Activated naive CD8-positive, alpha-beta T cell treated with anti-CD3 and anti-CD28 coated beads, Interleukin-2, amount 10 ng/mL, durations not matched to agents 7 days and 5 days (primary cell): ENCODE measurements at regions not wholly inside any gene's neighbourhood (a gene's known extent, or its start where the extent isn't known, plus 50 kb on each side); places are given as distances from the start of the nearest gene placed in this dataset.

Experiments
- ATAC-seq: fragments of 150-1000 bp; cut with Tn5 transposase; one replicate; pipeline ENCODE4 v1.10.0; 2021; ENCODE audit warnings: low read depth, moderate library complexity
- POLR2A ChIA-PET: fragments of 350-600 bp; sonication (Branson Sonifier 250); formaldehyde crosslinking; loops from one replicate; lab custom pipeline; 2021; ENCODE audit warnings: antibody characterized with exemption; lab: Charles Lee
- DNase-seq: peaks from one replicate; pipeline ENCODE4 v3.0.0; 2021
- H3K27ac Mint-ChIP-seq: one replicate; pipeline ENCODE4 v1.8.0; 2022; ENCODE audit warnings: mild to moderate bottlenecking, mixed read lengths
- H3K27me3 Mint-ChIP-seq: one replicate; pipeline ENCODE4 v1.8.0; 2022; ENCODE audit warnings: mild to moderate bottlenecking, moderate library complexity, mixed read lengths
- H3K36me3 Mint-ChIP-seq: one replicate; pipeline ENCODE4 v1.8.0; 2021; ENCODE audit warnings: mild to moderate bottlenecking, mixed read lengths
- H3K4me1 Mint-ChIP-seq: one replicate; pipeline ENCODE4 v1.8.0; 2021; ENCODE audit warnings: mixed read lengths
- H3K4me3 Mint-ChIP-seq: one replicate; pipeline ENCODE4 v1.8.0; 2022; ENCODE audit warnings: mild to moderate bottlenecking, moderate library complexity, mixed read lengths
- H3K9me3 Mint-ChIP-seq: one replicate; pipeline ENCODE4 v1.8.0; 2021; ENCODE audit warnings: mixed read lengths

- no peak for DNase-seq
- POLR2A ChIA-PET: no interaction called here
- ATAC-seq: no peak
Observed at GRCh38 chr12:91507754-91508153, 325.1 kb upstream of the DCN start.

GRCh38 chr12:91506452-91506851, 323.8 kb upstream of the DCN start:
- Mint-ChIP-seq H3K4me3 (no peak overlapping the region), H3K4me1 (no peaks in the 10 kb centered on the region), H3K27ac (no peak overlapping the region), H3K27me3 (no peaks in the 10 kb centered on the region), H3K36me3 (no peaks in the 10 kb centered on the region), H3K9me3 (no peaks in the 10 kb centered on the region)
- ATAC-seq (no peak), DNase-seq (no peak)
- POLR2A ChIA-PET: no interaction called here

More at GRCh38 chr12:91507754-91508153, 325.1 kb upstream of the DCN start:
- H3K27me3 Mint-ChIP-seq: no peaks in the 10 kb centered on the region
- no peaks in the 10 kb centered on the region for H3K36me3 Mint-ChIP-seq
- no peak overlapping the region for H3K27ac Mint-ChIP-seq
- no peak overlapping the region for H3K4me3 Mint-ChIP-seq
- H3K4me1 Mint-ChIP-seq: no peaks in the 10 kb centered on the region
- no peaks in the 10 kb centered on the region for H3K9me3 Mint-ChIP-seq

GRCh38 chr12:91505006-91505405, 322.4 kb upstream of the DCN start:
- no peak for ATAC-seq
- H3K9me3 Mint-ChIP-seq: no peaks in the 10 kb centered on the region
- no peak for DNase-seq
- no peaks in the 10 kb centered on the region for H3K27me3 Mint-ChIP-seq
- H3K27ac Mint-ChIP-seq: no peak overlapping the region
- POLR2A ChIA-PET: no interaction called here
- no peaks in the 10 kb centered on the region for H3K4me1 Mint-ChIP-seq
- no peak overlapping the region for H3K4me3 Mint-ChIP-seq
- no peaks in the 10 kb centered on the region for H3K36me3 Mint-ChIP-seq

GRCh38 chr12:91502208-91502607, 319.6 kb upstream of the DCN start:
- Mint-ChIP-seq H3K27ac (no peak overlapping the region), H3K4me3 (no peak overlapping the region), H3K4me1 (no peaks in the 10 kb centered on the region), H3K9me3 (no peaks in the 10 kb centered on the region), H3K36me3 (no peaks in the 10 kb centered on the region), H3K27me3 (no peaks in the 10 kb centered on the region)
- no peak for ATAC-seq
- POLR2A ChIA-PET: no interaction called here
- DNase-seq: no peak

GRCh38 chr12:91496337-91496736, 313.7 kb upstream of the DCN start:
- POLR2A ChIA-PET: no interaction called here
- Mint-ChIP-seq H3K27ac (no peak overlapping the region), H3K36me3 (no peaks in the 10 kb centered on the region), H3K9me3 (no peaks in the 10 kb centered on the region), H3K4me1 (no peaks in the 10 kb centered on the region), H3K27me3 (no peaks in the 10 kb centered on the region), H3K4me3 (no peak overlapping the region)
- ATAC-seq (no peak), DNase-seq (no peak)

GRCh38 chr12:91493308-91493707, 310.7 kb upstream of the DCN start:
- Mint-ChIP-seq H3K27ac (no peak overlapping the region), H3K27me3 (no peaks in the 10 kb centered on the region), H3K4me3 (no peak overlapping the region), H3K9me3 (no peaks in the 10 kb centered on the region), H3K36me3 (peaks cover 2% of the 10 kb centered on the region), H3K4me1 (no peaks in the 10 kb centered on the region)
- POLR2A ChIA-PET: no interaction called here
- DNase-seq: no peak
- ATAC-seq: no peak

- H3K4me3 Mint-ChIP-seq: no peak overlapping the region
Observed at GRCh38 chr12:91492648-91493047, 310.0 kb upstream of the DCN start.

GRCh38 chr12:91490667-91491311, 308.2 kb upstream of the DCN start:
- H3K4me1 Mint-ChIP-seq: no peaks in the 10 kb centered on the region
- H3K9me3 Mint-ChIP-seq: no peaks in the 10 kb centered on the region
- H3K36me3 Mint-ChIP-seq: peaks cover 2% of the 10 kb centered on the region
- ATAC-seq (no peak), DNase-seq (no peak)
- H3K27me3 Mint-ChIP-seq: no peaks in the 10 kb centered on the region
- H3K4me3 Mint-ChIP-seq: no peak overlapping the region
- no peak overlapping the region for H3K27ac Mint-ChIP-seq
- POLR2A ChIA-PET: no interaction called here

More at GRCh38 chr12:91492648-91493047, 310.0 kb upstream of the DCN start:
- no peaks in the 10 kb centered on the region for H3K9me3 Mint-ChIP-seq
- ATAC-seq: no peak
- H3K4me1 Mint-ChIP-seq: no peaks in the 10 kb centered on the region
- POLR2A ChIA-PET: no interaction called here
- DNase-seq: no peak
- no peaks in the 10 kb centered on the region for H3K27me3 Mint-ChIP-seq
- peaks cover 2% of the 10 kb centered on the region for H3K36me3 Mint-ChIP-seq
- no peak overlapping the region for H3K27ac Mint-ChIP-seq

- DNase-seq: no peak
- POLR2A ChIA-PET: no interaction called here
- H3K27me3 Mint-ChIP-seq: no peaks in the 10 kb centered on the region
- H3K4me1 Mint-ChIP-seq: no peaks in the 10 kb centered on the region
- H3K4me3 Mint-ChIP-seq: no peak overlapping the region
- no peaks in the 10 kb centered on the region for H3K36me3 Mint-ChIP-seq
- ATAC-seq: no peak
- no peak overlapping the region for H3K27ac Mint-ChIP-seq
- H3K9me3 Mint-ChIP-seq: no peaks in the 10 kb centered on the region
Observed at GRCh38 chr12:91483471-91483985, 300.9 kb upstream of the DCN start.

- H3K27me3 Mint-ChIP-seq: no peaks in the 10 kb centered on the region
- H3K4me1 Mint-ChIP-seq: no peaks in the 10 kb centered on the region
- H3K4me3 Mint-ChIP-seq: no peak overlapping the region
- ATAC-seq (no peak), DNase-seq (no peak)
- no peaks in the 10 kb centered on the region for H3K9me3 Mint-ChIP-seq
- no peaks in the 10 kb centered on the region for H3K36me3 Mint-ChIP-seq
- POLR2A ChIA-PET: no interaction called here
- no peak overlapping the region for H3K27ac Mint-ChIP-seq
Observed at GRCh38 chr12:91482231-91482630, 299.6 kb upstream of the DCN start.

- DNase-seq (no peak), ATAC-seq (no peak)
- H3K27ac Mint-ChIP-seq: no peak overlapping the region
- H3K9me3 Mint-ChIP-seq: peaks cover 3% of the 10 kb centered on the region
- H3K36me3 Mint-ChIP-seq: no peaks in the 10 kb centered on the region
- POLR2A ChIA-PET: no interaction called here
- no peaks in the 10 kb centered on the region for H3K4me1 Mint-ChIP-seq
- no peak overlapping the region for H3K4me3 Mint-ChIP-seq
- no peaks in the 10 kb centered on the region for H3K27me3 Mint-ChIP-seq
Observed at GRCh38 chr12:91478500-91478899, 295.9 kb upstream of the DCN start.

- no peak overlapping the region for H3K27ac Mint-ChIP-seq
- POLR2A ChIA-PET: no interaction called here
- H3K9me3 Mint-ChIP-seq: peaks cover 3% of the 10 kb centered on the region
- no peak for ATAC-seq
- no peak overlapping the region for H3K4me3 Mint-ChIP-seq
- H3K4me1 Mint-ChIP-seq: no peaks in the 10 kb centered on the region
- H3K36me3 Mint-ChIP-seq: no peaks in the 10 kb centered on the region
- DNase-seq: no peak
- peaks cover 2% of the 10 kb centered on the region for H3K27me3 Mint-ChIP-seq
Observed at GRCh38 chr12:91467686-91468085, 285.1 kb upstream of the DCN start.

- ATAC-seq (no peak), DNase-seq (no peak)
- Mint-ChIP-seq H3K36me3 (no peaks in the 10 kb centered on the region), H3K4me1 (no peaks in the 10 kb centered on the region), H3K4me3 (no peak overlapping the region), H3K9me3 (peaks cover 4% of the 10 kb centered on the region), H3K27me3 (peaks cover 4% of the 10 kb centered on the region), H3K27ac (no peak overlapping the region)
- POLR2A ChIA-PET: no interaction called here
Observed at GRCh38 chr12:91461061-91461460, 278.4 kb upstream of the DCN start.

- no peaks in the 10 kb centered on the region for H3K36me3 Mint-ChIP-seq
- H3K27me3 Mint-ChIP-seq: peaks cover 6% of the 10 kb centered on the region
- ATAC-seq: no peak
- POLR2A ChIA-PET: no interaction called here
- H3K27ac Mint-ChIP-seq: no peak overlapping the region
- H3K4me3 Mint-ChIP-seq: no peak overlapping the region
- H3K9me3 Mint-ChIP-seq: peaks cover 3% of the 10 kb centered on the region
- no peaks in the 10 kb centered on the region for H3K4me1 Mint-ChIP-seq
- no peak for DNase-seq
Observed at GRCh38 chr12:91460469-91460868, 277.9 kb upstream of the DCN start.
